Osteocyte (in vitro differentiated cells): ENCODE measurements at regions not wholly inside any gene's neighbourhood (a gene's known extent, or its start where the extent isn't known, plus 50 kb on each side); places are given as distances from the start of the nearest gene placed in this dataset.

ENCODE experiments used
- DNase-seq: peaks from one replicate; pipeline ENCODE4 v3.0.0; 2021; ENCODE audit warnings: mixed read lengths; ENCODE audit not compliant: unreplicated experiment; ENCODE audit errors: extremely low spot score
- H3K27ac Mint-ChIP-seq: one replicate; pipeline ENCODE4 v1.8.0; 2021; ENCODE audit warnings: mild to moderate bottlenecking, mixed read lengths; ENCODE audit not compliant: unreplicated experiment
- H3K27me3 Mint-ChIP-seq: one replicate; pipeline ENCODE4 v1.8.0; 2021; ENCODE audit warnings: mixed read lengths; ENCODE audit not compliant: unreplicated experiment
- H3K36me3 Mint-ChIP-seq: one replicate; pipeline ENCODE4 v1.8.0; 2021; ENCODE audit warnings: mixed read lengths; ENCODE audit not compliant: unreplicated experiment
- H3K4me1 Mint-ChIP-seq: one replicate; pipeline ENCODE4 v1.8.0; 2021; ENCODE audit warnings: mixed read lengths; ENCODE audit not compliant: unreplicated experiment
- H3K4me3 Mint-ChIP-seq: one replicate; pipeline ENCODE4 v1.8.0; 2021; ENCODE audit warnings: mild to moderate bottlenecking, moderate library complexity, mixed read lengths; ENCODE audit not compliant: unreplicated experiment
- H3K9me3 Mint-ChIP-seq: one replicate; pipeline ENCODE4 v1.8.0; 2021; ENCODE audit warnings: mixed read lengths; ENCODE audit not compliant: unreplicated experiment
- TF ChIP-seq, protein P1 (sequence below): fragments of 200-600 bp; sonication (generic); IDR thresholded peaks from 2 replicates; pipeline ENCODE4 v1.5.0; 2021; ENCODE audit warnings: antibody characterized with exemption, mild to moderate bottlenecking, moderate library complexity

GRCh38 chr18:47683774-47684173 lies 246.7 kb downstream of the SMAD2 start:
- Mint-ChIP-seq H3K27ac (no peak overlapping the region), H3K4me3 (no peak overlapping the region), H3K27me3 (no peaks in the 10 kb centered on the region), H3K4me1 (no peaks in the 10 kb centered on the region), H3K9me3 (no peaks in the 10 kb centered on the region), H3K36me3 (no peaks in the 10 kb centered on the region)
- TF ChIP-seq, protein P1, sequence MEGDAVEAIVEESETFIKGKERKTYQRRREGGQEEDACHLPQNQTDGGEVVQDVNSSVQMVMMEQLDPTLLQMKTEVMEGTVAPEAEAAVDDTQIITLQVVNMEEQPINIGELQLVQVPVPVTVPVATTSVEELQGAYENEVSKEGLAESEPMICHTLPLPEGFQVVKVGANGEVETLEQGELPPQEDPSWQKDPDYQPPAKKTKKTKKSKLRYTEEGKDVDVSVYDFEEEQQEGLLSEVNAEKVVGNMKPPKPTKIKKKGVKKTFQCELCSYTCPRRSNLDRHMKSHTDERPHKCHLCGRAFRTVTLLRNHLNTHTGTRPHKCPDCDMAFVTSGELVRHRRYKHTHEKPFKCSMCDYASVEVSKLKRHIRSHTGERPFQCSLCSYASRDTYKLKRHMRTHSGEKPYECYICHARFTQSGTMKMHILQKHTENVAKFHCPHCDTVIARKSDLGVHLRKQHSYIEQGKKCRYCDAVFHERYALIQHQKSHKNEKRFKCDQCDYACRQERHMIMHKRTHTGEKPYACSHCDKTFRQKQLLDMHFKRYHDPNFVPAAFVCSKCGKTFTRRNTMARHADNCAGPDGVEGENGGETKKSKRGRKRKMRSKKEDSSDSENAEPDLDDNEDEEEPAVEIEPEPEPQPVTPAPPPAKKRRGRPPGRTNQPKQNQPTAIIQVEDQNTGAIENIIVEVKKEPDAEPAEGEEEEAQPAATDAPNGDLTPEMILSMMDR: no peak
- no peak for DNase-seq

GRCh38 chr18:47682876-47683275 lies 247.6 kb downstream of the SMAD2 start:
- no peaks in the 10 kb centered on the region for H3K4me1 Mint-ChIP-seq
- no peak overlapping the region for H3K27ac Mint-ChIP-seq
- H3K27me3 Mint-ChIP-seq: no peaks in the 10 kb centered on the region

DNA sequence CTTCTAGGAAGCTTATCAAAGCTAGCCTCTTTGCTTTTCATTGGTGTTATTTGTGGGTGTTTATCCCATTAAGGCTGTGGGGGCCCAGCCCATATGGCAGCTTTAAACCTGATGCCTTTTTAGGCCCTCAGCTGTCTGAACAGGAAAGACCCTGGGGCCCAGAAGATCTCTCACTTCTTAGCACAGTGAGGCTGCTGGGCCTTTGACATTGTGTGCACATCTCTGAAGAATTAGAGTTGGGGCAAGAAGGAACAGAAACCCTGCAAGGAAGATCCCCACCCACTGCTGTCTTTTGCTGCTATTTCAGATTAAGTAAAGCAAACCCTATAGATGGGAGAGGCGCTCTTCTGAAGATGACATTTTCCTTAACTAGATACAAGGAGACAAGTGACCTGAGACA lies 250.0 kb downstream of the SMAD2 start:
- Mint-ChIP-seq H3K36me3 (no peaks in the 10 kb centered on the region), H3K4me1 (no peaks in the 10 kb centered on the region), H3K4me3 (no peak overlapping the region), H3K27me3 (no peaks in the 10 kb centered on the region), H3K9me3 (no peaks in the 10 kb centered on the region), H3K27ac (no peak overlapping the region)
- TF ChIP-seq, protein P1: no peak
- DNase-seq: no peak

More at GRCh38 chr18:47682876-47683275, 247.6 kb downstream of the SMAD2 start:
- DNase-seq: no peak
- no peak overlapping the region for H3K4me3 Mint-ChIP-seq
- no peaks in the 10 kb centered on the region for H3K9me3 Mint-ChIP-seq
- no peaks in the 10 kb centered on the region for H3K36me3 Mint-ChIP-seq
- TF ChIP-seq, protein P1: no peak

DNA sequence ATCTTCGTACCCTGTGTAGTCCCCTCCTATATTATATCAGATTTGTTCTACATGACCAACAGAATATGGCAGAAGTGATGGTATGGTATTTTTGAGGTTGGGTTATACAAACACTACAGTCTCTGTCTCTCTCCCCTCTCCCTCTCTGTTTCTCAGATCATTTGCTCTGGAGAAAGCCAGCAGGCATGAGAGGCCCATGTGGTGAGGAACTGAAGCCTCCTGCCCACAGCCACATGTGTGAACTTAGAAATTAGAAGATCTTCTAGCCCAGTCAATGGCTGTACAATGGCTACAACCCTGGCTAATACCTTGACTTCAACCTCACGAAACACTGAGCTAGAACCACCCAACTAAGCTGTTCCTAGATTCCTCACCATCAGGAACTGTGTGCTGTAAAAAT lies 250.6 kb downstream of the SMAD2 start:
- no peaks in the 10 kb centered on the region for H3K4me1 Mint-ChIP-seq
- TF ChIP-seq, protein P1: no peak
- H3K4me3 Mint-ChIP-seq: no peak overlapping the region
- no peaks in the 10 kb centered on the region for H3K27me3 Mint-ChIP-seq
- H3K36me3 Mint-ChIP-seq: no peaks in the 10 kb centered on the region
- no peak for DNase-seq
- H3K27ac Mint-ChIP-seq: no peak overlapping the region
- no peaks in the 10 kb centered on the region for H3K9me3 Mint-ChIP-seq

GRCh38 chr18:47677952-47678351 lies 252.5 kb downstream of the SMAD2 start:
- H3K9me3 Mint-ChIP-seq: no peaks in the 10 kb centered on the region
- H3K27me3 Mint-ChIP-seq: no peaks in the 10 kb centered on the region
- TF ChIP-seq, protein P1: no peak
- no peak overlapping the region for H3K4me3 Mint-ChIP-seq
- no peak overlapping the region for H3K27ac Mint-ChIP-seq
- no peaks in the 10 kb centered on the region for H3K4me1 Mint-ChIP-seq
- DNase-seq: no peak
- H3K36me3 Mint-ChIP-seq: no peaks in the 10 kb centered on the region
